Aorta (tissue), 5 donors: ENCODE measurements at regions not wholly inside any gene's neighbourhood (a gene's known extent, or its start where the extent isn't known, plus 50 kb on each side); places are given as distances from the start of the nearest gene placed in this dataset.

Experiments used
- ATAC-seq: fragments of 200-7000 bp; cut with Tn5 transposase; one replicate; pipeline ENCODE4 v1.9.1; 2022; ENCODE audit warnings: moderate library complexity; ENCODE audit not compliant: low FRiP score
- DNase-seq, 2 donors: peaks; one replicate each; pipeline ENCODE4 v3.0.0-alpha.2; 2020
- H3K27ac ChIP-seq, 2 donors: one replicate each; pipeline ENCODE4 v1.5.1; 2013; ENCODE audit warnings: low read length in 2 of 2, mild to moderate bottlenecking in 2 of 2, moderate library complexity in 2 of 2, control low read depth in 1 of 2, inconsistent platforms in 1 of 2, low read depth in 1 of 2
- H3K27me3 ChIP-seq, 2 donors: one replicate each; pipeline ENCODE4 v1.6.1; 2013; ENCODE audit warnings: control low read depth in 1 of 2, low read length in 1 of 2, mild to moderate bottlenecking in 1 of 2, moderate library complexity in 1 of 2; ENCODE audit not compliant: insufficient read depth in 2 of 2, control insufficient read depth in 1 of 2
- H3K36me3 ChIP-seq, 2 donors: one replicate each; pipeline ENCODE4 v1.6.1; 2013; ENCODE audit warnings: control low read depth in 1 of 2, low read length in 1 of 2, mild to moderate bottlenecking in 1 of 2; ENCODE audit not compliant: insufficient read depth in 2 of 2, control insufficient read depth in 1 of 2
- H3K4me1 ChIP-seq, 2 donors: one replicate each; pipeline ENCODE4 v1.6.1; 2013; ENCODE audit warnings: low read length in 2 of 2, control low read depth in 1 of 2, mild to moderate bottlenecking in 1 of 2, moderate library complexity in 1 of 2; ENCODE audit not compliant: insufficient read depth in 2 of 2, control insufficient read depth in 1 of 2
- H3K4me3 ChIP-seq, 2 donors: one replicate each; pipeline ENCODE4 v1.5.1; 2013; ENCODE audit warnings: low read length in 2 of 2, control low read depth in 1 of 2, mild to moderate bottlenecking in 1 of 2
- H3K9me3 ChIP-seq: one replicate; pipeline ENCODE4 v1.6.1; 2013; ENCODE audit warnings: mild to moderate bottlenecking, low read length; ENCODE audit not compliant: control insufficient read depth
- WGBS, 2 donors: extraction: QIAGEN DNeasy Blood & Tissue Kit; methylation state at CpG; one replicate each; pipeline ENCODE4 v1.1.7; 2013; 5-methylcytosine and 5-hydroxymethylcytosine counted together
- intact Hi-C, 2 donors: fragments of 100-400 bp; cut with DNase I; formaldehyde crosslinking; loops; one replicate each; pipeline versions ENCODE4 v1.14.2 to v1.15.0; 2022
- donor health status: healthy with polysubstance abuse.
- donor health status: Bipolar disorder and iron deficiency.
- donor health status: DM: no; HTN: no; CAD: no.
- donor health status: DM: no; HTN: no; CAD: no.
- donor health status: DM: yes; HTN: yes; CAD: no.

GRCh38 chr19:30229525-30230174 is 142.5 kb upstream of the ZNF536 start:
- WGBS, 2 donors, result 46 to 61% methylated on average over 14 of the region's 14 CpGs
- no peak overlapping the region for H3K4me3 ChIP-seq
- H3K27me3 ChIP-seq, result no peaks in the 10 kb centered on the region
- DNase-seq, result no peak
- ATAC-seq, result no peak
- H3K4me1 ChIP-seq, result no peaks in the 10 kb centered on the region
- intact Hi-C loops, result loop anchor here in 1 of 2 donors (10.0 kb wide), 1 partner anchor 425 kb away; no protein-coding TSS in a partner anchor
- no peaks in the 10 kb centered on the region for H3K36me3 ChIP-seq
- no peaks in the 10 kb centered on the region for H3K9me3 ChIP-seq
- H3K27ac ChIP-seq, result no peak overlapping the region

DNA sequence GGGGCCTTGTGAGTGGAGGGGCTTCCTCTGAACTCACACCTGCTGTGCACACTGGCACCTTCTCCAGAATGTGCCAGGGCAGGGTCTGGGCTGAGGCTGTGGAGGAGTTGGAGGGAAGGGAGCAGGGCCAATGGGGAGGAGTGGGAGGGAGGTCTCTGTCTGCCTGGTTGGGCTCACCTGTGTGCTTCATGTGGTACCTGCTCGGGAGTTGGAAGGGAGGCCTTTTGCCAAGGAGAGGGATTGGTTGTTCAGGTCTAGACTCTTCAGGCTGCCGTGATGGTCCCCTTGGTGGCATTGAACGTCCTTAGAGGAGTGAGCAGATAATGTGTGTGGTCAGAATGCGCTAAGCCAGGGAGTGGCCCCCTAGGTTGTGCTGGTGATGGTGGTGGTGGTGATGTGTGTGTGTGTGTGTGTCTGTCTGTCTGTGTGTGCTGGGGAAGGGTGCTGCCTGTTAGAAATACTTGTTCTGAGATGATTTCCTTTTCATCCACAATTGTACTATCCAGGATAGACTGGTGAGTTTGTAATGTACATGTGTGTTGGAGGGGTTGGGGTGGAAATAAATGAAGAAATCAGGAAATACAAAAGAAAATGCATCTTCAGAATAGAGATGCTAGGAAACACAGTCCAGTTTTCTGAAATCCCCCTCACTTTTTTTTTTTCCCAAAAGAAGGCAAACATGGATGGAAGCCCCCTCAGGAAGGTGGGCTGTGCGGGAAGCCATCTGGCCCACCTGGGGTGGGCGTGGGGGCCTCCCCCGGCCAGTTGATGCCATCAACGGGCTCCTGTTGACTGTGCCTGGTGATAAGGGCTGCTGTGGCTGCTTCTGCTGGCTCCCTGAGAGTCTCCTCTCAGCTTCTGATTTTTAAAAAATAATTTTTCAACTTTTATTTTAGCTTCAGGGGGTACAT is 140.5 kb upstream of the ZNF536 start:
- intact Hi-C loops, result loop anchor here in 1 of 2 donors (10.0 kb wide), 1 partner anchor 423 kb away; no protein-coding TSS in a partner anchor
- no peaks in the 10 kb centered on the region for H3K4me1 ChIP-seq
- WGBS, 2 donors, result 78 to 81% methylated on average over 8 of the region's 8 CpGs
- no peak overlapping the region for H3K4me3 ChIP-seq
- H3K9me3 ChIP-seq, result no peaks in the 10 kb centered on the region
- H3K36me3 ChIP-seq, result no peaks in the 10 kb centered on the region
- H3K27ac ChIP-seq, result no peak overlapping the region
- no peak for DNase-seq
- ATAC-seq, result no peak
- H3K27me3 ChIP-seq, result no peaks in the 10 kb centered on the region

DNA sequence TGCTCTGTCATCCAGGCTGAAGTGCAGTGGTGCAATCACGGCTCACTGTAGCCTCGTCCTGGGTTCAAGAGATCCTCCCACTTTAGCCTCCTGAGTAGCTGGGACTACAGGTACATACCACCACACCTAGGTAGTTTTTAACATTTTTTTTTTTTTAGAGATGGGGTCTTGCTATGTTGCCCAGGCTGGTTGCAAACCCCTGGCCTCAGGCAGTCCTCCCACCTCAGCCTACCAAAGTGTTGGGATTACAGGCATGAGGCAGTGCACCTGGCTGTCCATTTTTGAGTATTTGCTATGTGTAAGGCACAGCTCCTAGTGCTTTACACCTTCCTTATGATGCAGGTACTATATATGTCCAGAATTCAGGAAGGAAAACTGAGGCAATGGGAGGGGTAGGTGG is 138.8 kb upstream of the ZNF536 start:
- no peaks in the 10 kb centered on the region for H3K9me3 ChIP-seq
- no peak for ATAC-seq
- WGBS, 2 donors, result 62 to 72% methylated on average over 2 of the region's 2 CpGs
- DNase-seq, result no peak
- no peak overlapping the region for H3K4me3 ChIP-seq
- no peaks in the 10 kb centered on the region for H3K4me1 ChIP-seq
- no peak overlapping the region for H3K27ac ChIP-seq
- intact Hi-C loops, result loop anchor here in 1 of 2 donors (10.0 kb wide), 1 partner anchor 421 kb away; no protein-coding TSS in a partner anchor
- H3K27me3 ChIP-seq, result no peaks in the 10 kb centered on the region
- H3K36me3 ChIP-seq, result no peaks in the 10 kb centered on the region

GRCh38 chr19:30235946-30236345 is 136.2 kb upstream of the ZNF536 start:
- H3K4me3 ChIP-seq, result no peak overlapping the region
- no peak overlapping the region for H3K27ac ChIP-seq
- intact Hi-C loops, result loop anchor here in 1 of 2 donors (10.0 kb wide), 1 partner anchor 419 kb away; no protein-coding TSS in a partner anchor
- H3K27me3 ChIP-seq, result no peaks in the 10 kb centered on the region
- H3K36me3 ChIP-seq, result no peaks in the 10 kb centered on the region
- DNase-seq (no peak), ATAC-seq (no peak)
- WGBS, 2 donors, result 6 to 12% methylated on average over 10 of the region's 10 CpGs
- peaks cover 1% of the 10 kb centered on the region for H3K9me3 ChIP-seq
- H3K4me1 ChIP-seq, result no peaks in the 10 kb centered on the region

- DNase-seq (no peak), ATAC-seq (no peak)
- Histone ChIP-seq H3K4me1 (no peaks in the 10 kb centered on the region), H3K4me3 (no peak overlapping the region), H3K27me3 (no peaks in the 10 kb centered on the region), H3K27ac (no peak overlapping the region), H3K9me3 (peaks cover 1% of the 10 kb centered on the region), H3K36me3 (no peaks in the 10 kb centered on the region)
- intact Hi-C loops, result loop anchor here in 1 of 2 donors (10.0 kb wide), 1 partner anchor 418 kb away; no protein-coding TSS in a partner anchor
- WGBS, 2 donors, result 72 to 74% methylated on average over 4 of the region's 4 CpGs
These were observed 135.6 kb upstream of the ZNF536 start for GRCh38 chr19:30236587-30236986.

DNA sequence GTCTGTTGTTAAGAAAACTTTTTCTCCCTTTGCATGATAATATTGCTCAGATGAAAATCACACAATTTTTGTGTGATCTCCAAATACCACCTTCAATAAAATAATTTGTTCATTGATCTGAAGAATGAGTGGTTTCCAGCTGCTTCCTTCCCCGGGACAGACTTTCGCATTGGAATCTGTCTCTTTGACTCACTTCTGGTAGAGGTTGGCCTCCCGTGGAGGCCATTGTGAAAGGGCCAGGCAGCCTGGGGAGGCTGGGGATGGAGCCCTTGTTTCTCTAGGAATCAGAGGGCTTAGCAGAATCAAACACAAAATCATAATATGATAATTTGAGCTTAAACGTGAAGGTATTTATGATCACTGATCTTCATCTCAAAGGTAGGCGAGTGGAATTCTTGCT is 135.0 kb upstream of the ZNF536 start:
- 72 to 73% methylated on average over 5 of the region's 5 CpGs for WGBS, 2 donors
- intact Hi-C loops, result loop anchor here in 1 of 2 donors (10.0 kb wide), 1 partner anchor 418 kb away; no protein-coding TSS in a partner anchor
- DNase-seq, result no peak
- Histone ChIP-seq H3K9me3 (peaks cover 1% of the 10 kb centered on the region), H3K4me3 (no peak overlapping the region), H3K27ac (no peak overlapping the region), H3K4me1 (no peaks in the 10 kb centered on the region), H3K36me3 (no peaks in the 10 kb centered on the region), H3K27me3 (no peaks in the 10 kb centered on the region)
- no peak for ATAC-seq

DNA sequence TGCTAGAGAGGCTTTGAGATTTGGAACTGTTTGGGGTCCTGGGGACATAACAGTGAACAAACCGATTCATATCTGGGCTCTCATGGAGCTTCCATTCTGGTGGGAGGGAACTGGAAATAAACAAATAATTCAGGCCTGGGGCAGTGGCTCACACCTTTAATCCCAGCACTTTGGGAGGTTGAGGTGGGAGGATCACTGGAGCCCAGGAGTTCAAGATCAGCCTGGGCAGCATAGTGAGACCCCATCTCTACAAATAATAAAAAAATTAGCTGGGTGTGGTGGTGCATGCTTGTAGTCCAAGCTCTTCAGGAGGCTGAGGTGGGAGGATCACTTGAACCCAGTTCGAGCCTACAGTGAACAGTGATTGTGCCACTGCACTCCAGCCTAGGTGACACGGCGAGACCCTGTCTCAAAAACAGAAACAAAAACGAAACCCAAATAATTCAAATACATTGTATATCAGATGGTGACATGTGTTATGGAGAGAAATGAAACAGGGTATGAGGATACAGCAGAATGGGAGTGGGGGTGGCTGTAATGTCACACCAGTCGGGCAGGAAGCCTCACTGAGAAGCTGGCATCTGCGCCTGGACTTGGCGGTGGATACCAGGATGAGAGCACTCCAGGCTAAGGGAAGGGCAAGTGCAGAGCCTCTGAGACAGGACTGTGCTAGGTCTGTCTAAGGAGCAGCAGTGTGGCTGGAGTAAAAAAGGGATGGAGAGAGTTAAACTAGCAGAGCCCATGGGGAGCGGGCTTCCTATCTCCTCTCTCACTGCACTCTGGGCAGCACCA is 131.1 kb upstream of the ZNF536 start:
- intact Hi-C loops, result no loop called here
- no peaks in the 10 kb centered on the region for H3K27me3 ChIP-seq
- no peaks in the 10 kb centered on the region for H3K36me3 ChIP-seq
- 81 to 84% methylated on average over 9 of the region's 9 CpGs for WGBS, 2 donors
- no peaks in the 10 kb centered on the region for H3K4me1 ChIP-seq
- ATAC-seq, result no peak
- no peak for DNase-seq
- H3K9me3 ChIP-seq, result peaks cover 1% of the 10 kb centered on the region
- no peak overlapping the region for H3K4me3 ChIP-seq
- H3K27ac ChIP-seq, result no peak overlapping the region

DNA sequence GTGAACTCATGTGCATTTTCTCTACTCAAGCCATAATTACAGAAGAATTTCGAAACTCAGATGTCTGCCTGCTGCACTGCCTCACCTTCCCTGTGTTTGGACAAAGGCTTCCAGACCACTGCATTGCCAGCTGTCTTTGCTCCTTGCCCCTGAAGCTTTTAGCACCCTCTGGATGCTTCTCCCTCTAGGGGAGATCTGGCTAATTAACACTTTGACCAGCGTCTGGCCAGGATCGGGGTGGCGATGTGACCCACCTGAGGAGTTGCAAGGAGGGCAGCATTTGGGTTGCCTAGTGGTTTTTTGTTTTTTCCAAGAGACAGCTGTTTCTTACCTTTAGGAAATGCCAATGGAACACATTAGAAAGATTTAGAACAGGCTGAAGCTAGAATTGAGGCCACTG is 127.7 kb upstream of the ZNF536 start:
- DNase-seq, result no peak
- 60 to 62% methylated on average over 4 of the region's 4 CpGs for WGBS, 2 donors
- Histone ChIP-seq H3K36me3 (no peaks in the 10 kb centered on the region), H3K27me3 (no peaks in the 10 kb centered on the region), H3K4me1 (no peaks in the 10 kb centered on the region), H3K4me3 (no peak overlapping the region), H3K27ac (no peak overlapping the region), H3K9me3 (peaks cover 1% of the 10 kb centered on the region)
- no peak for ATAC-seq
- intact Hi-C loops, result no loop called here
